MCF 10A (cell line): ENCODE measurements at regions not wholly inside any gene's neighbourhood (a gene's known extent, or its start where the extent isn't known, plus 50 kb on each side); places are given as distances from the start of the nearest gene placed in this dataset.

ENCODE experiments used
- BruUV-seq: library from RNA; stranded (reverse); fragments of 400-500 nt; replicated peaks from 2 replicates; lab custom pipeline; 2021; lab: Mats Ljungman, UMichigan
- CTCF ChIA-PET: fragments of 300-600 bp; sonication (Branson Sonifier 250); formaldehyde crosslinking; extraction: SDS; loops from one replicate; lab custom pipeline; 2021; ENCODE audit warnings: antibody characterized with exemption, inconsistent platforms; lab: Yijun Ruan, JAX
- POLR2A ChIA-PET: fragments of 300-600, 350-650 bp; sonication (Branson Sonifier 250); formaldehyde crosslinking; extraction: SDS; loops from one replicate; lab custom pipeline; 2020; ENCODE audit warnings: antibody characterized with exemption, inconsistent platforms; lab: Yijun Ruan, JAX
- DNase-seq: peaks from one replicate; pipeline ENCODE4 v3.0.0-alpha.2; 2018; ENCODE audit not compliant: unreplicated experiment
- H3K27ac Mint-ChIP-seq: one replicate; pipeline ENCODE4 v1.8.0; 2022; ENCODE audit warnings: mild to moderate bottlenecking, low read depth, mixed read lengths; ENCODE audit not compliant: unreplicated experiment
- H3K27me3 Mint-ChIP-seq: one replicate; pipeline ENCODE4 v1.8.0; 2022; ENCODE audit warnings: mixed read lengths; ENCODE audit not compliant: insufficient read depth, unreplicated experiment
- H3K36me3 Mint-ChIP-seq: one replicate; pipeline ENCODE4 v1.8.0; 2022; ENCODE audit warnings: mild to moderate bottlenecking, moderate library complexity, mixed read lengths; ENCODE audit not compliant: insufficient read depth, unreplicated experiment
- H3K4me1 Mint-ChIP-seq: one replicate; pipeline ENCODE4 v1.8.0; 2022; ENCODE audit warnings: mixed read lengths; ENCODE audit not compliant: insufficient read depth, unreplicated experiment
- H3K4me3 Mint-ChIP-seq: one replicate; pipeline ENCODE4 v1.8.0; 2022; ENCODE audit warnings: mild to moderate bottlenecking, moderate library complexity, mixed read lengths; ENCODE audit not compliant: unreplicated experiment
- H3K9me3 Mint-ChIP-seq: one replicate; pipeline ENCODE4 v1.8.0; 2022; ENCODE audit warnings: mixed read lengths; ENCODE audit not compliant: unreplicated experiment
- intact Hi-C: fragments of 100-400 bp; cut with micrococcal nuclease; formaldehyde crosslinking; loops from 2 replicates; pipeline ENCODE4 v1.14.1; 2022
- TF ChIP-seq, protein P1 (sequence below): fragments of 200-600 bp; IDR thresholded peaks from one replicate; pipeline ENCODE4 v1.8.0; 2022; ENCODE audit warnings: antibody characterized with exemption, mild to moderate bottlenecking; ENCODE audit not compliant: unreplicated experiment

DNA sequence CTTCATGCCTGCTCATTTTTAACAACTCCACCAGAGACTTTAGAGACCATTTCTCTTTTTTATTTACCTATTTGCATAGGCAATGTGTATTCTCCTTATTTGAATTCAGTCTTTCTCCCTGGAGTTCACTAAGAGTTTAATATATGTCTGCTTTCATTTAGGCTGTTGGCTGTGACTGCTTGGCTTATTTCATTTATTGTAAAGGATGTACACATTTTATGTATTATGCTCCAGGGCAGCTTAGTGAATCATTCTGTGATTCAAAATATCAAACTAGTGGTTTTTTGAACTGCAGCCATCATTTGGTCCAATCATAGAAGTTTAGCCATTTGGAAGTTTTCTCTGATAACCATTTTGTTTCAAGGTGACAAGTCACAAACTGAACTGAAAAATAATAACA is 229.6 kb downstream of the LPIN1 start:
- BruUV-seq, result no TSS peak
- CTCF ChIA-PET, result interaction anchor here (0.7 kb wide), 1 partner anchor 61 kb away, joined by 3 read pairs; no protein-coding TSS in a partner anchor
- intact Hi-C loops, result no loop called here
- TF ChIP-seq, protein P1, sequence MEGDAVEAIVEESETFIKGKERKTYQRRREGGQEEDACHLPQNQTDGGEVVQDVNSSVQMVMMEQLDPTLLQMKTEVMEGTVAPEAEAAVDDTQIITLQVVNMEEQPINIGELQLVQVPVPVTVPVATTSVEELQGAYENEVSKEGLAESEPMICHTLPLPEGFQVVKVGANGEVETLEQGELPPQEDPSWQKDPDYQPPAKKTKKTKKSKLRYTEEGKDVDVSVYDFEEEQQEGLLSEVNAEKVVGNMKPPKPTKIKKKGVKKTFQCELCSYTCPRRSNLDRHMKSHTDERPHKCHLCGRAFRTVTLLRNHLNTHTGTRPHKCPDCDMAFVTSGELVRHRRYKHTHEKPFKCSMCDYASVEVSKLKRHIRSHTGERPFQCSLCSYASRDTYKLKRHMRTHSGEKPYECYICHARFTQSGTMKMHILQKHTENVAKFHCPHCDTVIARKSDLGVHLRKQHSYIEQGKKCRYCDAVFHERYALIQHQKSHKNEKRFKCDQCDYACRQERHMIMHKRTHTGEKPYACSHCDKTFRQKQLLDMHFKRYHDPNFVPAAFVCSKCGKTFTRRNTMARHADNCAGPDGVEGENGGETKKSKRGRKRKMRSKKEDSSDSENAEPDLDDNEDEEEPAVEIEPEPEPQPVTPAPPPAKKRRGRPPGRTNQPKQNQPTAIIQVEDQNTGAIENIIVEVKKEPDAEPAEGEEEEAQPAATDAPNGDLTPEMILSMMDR, result no peak
- POLR2A ChIA-PET, result interaction anchor here (0.9 to 1.9 kb wide), 7 partner anchors 8 to 1034 kb away, joined by 3 to 10 read pairs (median 4); no protein-coding TSS in a partner anchor
- peaks cover 23% of the 10 kb centered on the region for H3K9me3 Mint-ChIP-seq
- peaks cover 8% of the 10 kb centered on the region for H3K4me1 Mint-ChIP-seq
- H3K4me3 Mint-ChIP-seq, result no peak overlapping the region
- peak; percentile 48 for DNase-seq
- no peak overlapping the region for H3K27ac Mint-ChIP-seq
- H3K27me3 Mint-ChIP-seq, result no peaks in the 10 kb centered on the region
- no peaks in the 10 kb centered on the region for H3K36me3 Mint-ChIP-seq

DNA sequence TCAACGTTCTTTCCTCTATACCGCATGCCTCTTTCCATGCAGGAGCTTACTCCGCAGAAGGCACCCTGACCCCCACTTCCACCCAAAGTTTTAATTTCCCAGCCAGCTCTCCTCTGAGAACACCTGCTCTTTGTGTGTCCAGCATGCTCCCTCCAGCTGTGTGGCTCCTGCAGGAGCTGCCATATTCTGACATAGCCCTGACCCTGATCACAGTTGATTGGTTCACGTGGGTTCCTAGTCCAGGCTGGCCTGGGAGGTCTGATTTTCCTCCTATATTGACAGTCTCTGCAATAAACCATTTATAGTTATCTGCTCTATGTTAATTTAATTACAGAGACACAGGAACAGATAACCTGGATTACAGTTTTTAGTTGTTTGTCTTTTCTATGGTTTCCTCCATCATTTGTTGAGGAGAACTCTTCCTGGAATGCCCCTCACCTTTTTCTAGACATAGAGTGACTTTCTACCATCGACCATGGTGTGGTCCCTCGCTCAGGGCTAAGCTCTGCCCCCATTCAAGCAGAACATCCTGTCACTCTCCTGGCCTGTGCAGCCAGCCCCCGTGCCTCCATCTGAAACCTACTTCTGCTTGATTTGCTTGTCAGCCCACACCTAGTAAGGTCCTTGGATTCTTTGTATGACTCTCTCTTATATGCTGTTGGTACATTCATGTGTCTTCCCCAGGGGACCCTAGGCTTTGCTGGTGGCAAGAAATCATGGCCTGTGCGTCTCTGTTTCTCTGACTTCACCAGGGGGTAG is 231.5 kb downstream of the LPIN1 start:
- intact Hi-C loops, result no loop called here
- no peak overlapping the region for H3K27ac Mint-ChIP-seq
- no TSS peak for BruUV-seq
- peaks cover 8% of the 10 kb centered on the region for H3K4me1 Mint-ChIP-seq
- DNase-seq, result no peak
- H3K4me3 Mint-ChIP-seq, result no peak overlapping the region
- TF ChIP-seq, protein P1, result no peak
- POLR2A ChIA-PET, result interaction anchor here (1.7 to 1.9 kb wide), 2 partner anchors 8 kb away, joined by 6 to 10 read pairs; no protein-coding TSS in a partner anchor
- peaks cover 9% of the 10 kb centered on the region for H3K9me3 Mint-ChIP-seq
- H3K27me3 Mint-ChIP-seq, result no peaks in the 10 kb centered on the region
- no peaks in the 10 kb centered on the region for H3K36me3 Mint-ChIP-seq
- CTCF ChIA-PET, result interaction anchor here (0.6 to 1.4 kb wide), 5 partner anchors 9 to 1029 kb away, joined by 3 read pairs; no protein-coding TSS in a partner anchor

DNA sequence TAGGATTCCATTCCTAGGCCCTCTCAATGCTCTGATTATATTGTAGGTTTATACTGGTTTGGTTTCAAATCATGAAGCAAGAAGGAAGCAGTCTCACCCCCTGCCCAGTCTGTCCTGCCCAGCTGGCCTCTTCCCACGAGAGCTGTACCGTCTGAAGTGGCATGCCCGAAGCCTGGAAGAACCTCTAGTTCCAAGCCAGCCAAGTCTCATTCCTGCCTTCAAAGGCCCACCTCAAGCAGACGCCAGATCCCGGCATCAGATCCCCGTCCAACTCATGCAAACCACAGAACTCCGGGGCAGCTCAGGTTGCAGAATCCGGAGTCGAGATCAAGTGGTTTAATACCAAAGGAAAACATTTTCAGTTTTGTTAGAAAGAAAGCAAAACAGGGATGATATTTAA is 234.4 kb downstream of the LPIN1 start:
- ChIA-PET CTCF (interaction anchor here (1.3 kb wide), 1 partner anchor 1026 kb away, joined by 3 read pairs; no protein-coding TSS in a partner anchor), POLR2A (interaction anchor here (0.7 to 1.1 kb wide), 2 partner anchors 107 to 735 kb away, joined by 3 to 4 read pairs; no protein-coding TSS in a partner anchor)
- no peak for DNase-seq
- Mint-ChIP-seq H3K4me3 (no peak overlapping the region), H3K4me1 (peaks cover 8% of the 10 kb centered on the region), H3K9me3 (no peaks in the 10 kb centered on the region), H3K36me3 (no peaks in the 10 kb centered on the region), H3K27me3 (no peaks in the 10 kb centered on the region), H3K27ac (no peak overlapping the region)
- BruUV-seq, result no TSS peak
- intact Hi-C loops, result no loop called here
- TF ChIP-seq, protein P1, result no peak

DNA sequence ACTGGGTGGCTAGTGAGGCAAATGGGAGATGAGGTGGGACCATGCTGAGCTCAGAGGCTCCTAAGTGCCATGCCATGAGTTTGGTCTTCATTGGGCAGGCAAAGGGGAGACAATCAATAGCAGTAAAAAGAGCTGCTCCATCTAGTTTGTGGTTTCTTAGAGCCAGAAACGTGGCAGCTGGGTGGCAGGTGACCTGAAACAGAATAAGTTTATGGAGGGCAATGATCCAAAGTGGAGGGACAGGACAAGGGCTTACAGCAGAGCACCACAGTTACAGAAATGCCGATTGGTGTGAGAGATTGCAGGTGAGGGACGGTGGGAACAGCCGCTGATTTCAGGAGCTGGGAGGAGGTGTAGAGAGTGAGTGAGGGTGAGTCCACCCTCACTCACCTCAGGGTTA is 237.0 kb downstream of the LPIN1 start:
- CTCF ChIA-PET, result interaction anchor here (0.7 kb wide), 1 partner anchor 732 kb away, joined by 3 read pairs; no protein-coding TSS in a partner anchor
- TF ChIP-seq, protein P1, result no peak
- intact Hi-C loops, result no loop called here
- Mint-ChIP-seq H3K27ac (no peak overlapping the region), H3K9me3 (no peaks in the 10 kb centered on the region), H3K4me3 (no peak overlapping the region), H3K27me3 (no peaks in the 10 kb centered on the region), H3K36me3 (no peaks in the 10 kb centered on the region), H3K4me1 (peaks cover 12% of the 10 kb centered on the region)
- no peak for DNase-seq
- BruUV-seq, result no TSS peak
- POLR2A ChIA-PET, result no interaction called here
